NCI-H748 treated with DMSO at 0.1 percent for 48 hours (cell line): ENCODE measurements at regions not wholly inside any gene's neighbourhood (a gene's known extent, or its start where the extent isn't known, plus 50 kb on each side); places are given as distances from the start of the nearest gene placed in this dataset.
A peak's percentile ranks its signal among the peaks of the same experiment; 100 is the strongest.
"Not testable (repeated sequence)": the region's sequence is repeated elsewhere in the genome, so short reads cannot be mapped to it uniquely, and the experiment has no call there.

ENCODE experiments used
- DNase-seq: peaks from one replicate; lab custom pipeline; 2025; lab: John Stamatoyannopoulos, UW

GRCh38 chrX:117843749-117844148 lies 272.9 kb downstream of the KLHL13 start:
- DNase-seq, result no peak

- no peak for DNase-seq
Observed at GRCh38 chrX:117840645-117841044, 276.0 kb downstream of the KLHL13 start.

GRCh38 chrX:117839544-117839943 lies 277.1 kb downstream of the KLHL13 start:
- DNase-seq, result no peak

- no peak for DNase-seq
Observed at GRCh38 chrX:117838581-117839331, 277.9 kb downstream of the KLHL13 start.

- DNase-seq, result no peak
Observed at GRCh38 chrX:117835034-117835433, 281.6 kb downstream of the KLHL13 start.

GRCh38 chrX:117834076-117834475 lies 282.5 kb downstream of the KLHL13 start:
- DNase-seq, result no peak

- DNase-seq, result not testable (repeated sequence)
Observed at GRCh38 chrX:117821472-117821871, 295.1 kb downstream of the KLHL13 start.

- no peak for DNase-seq
Observed at GRCh38 chrX:117808426-117808825, 308.2 kb downstream of the KLHL13 start.

- DNase-seq, result no peak
Observed at GRCh38 chrX:117803463-117803862, 313.1 kb downstream of the KLHL13 start.

- no peak for DNase-seq
Observed at GRCh38 chrX:117788339-117788738, 328.3 kb downstream of the KLHL13 start.

- DNase-seq, result no peak
Observed at GRCh38 chrX:117771384-117771783, 345.2 kb downstream of the KLHL13 start.

- no peak for DNase-seq
Observed at GRCh38 chrX:117768861-117769604, 347.6 kb downstream of the KLHL13 start.

GRCh38 chrX:117765211-117765610 lies 351.4 kb downstream of the KLHL13 start:
- DNase-seq, result no peak

- no peak for DNase-seq
Observed at GRCh38 chrX:117752745-117753144, 363.9 kb downstream of the KLHL13 start.

GRCh38 chrX:117751155-117751554 lies 365.5 kb downstream of the KLHL13 start:
- DNase-seq, result no peak

GRCh38 chrX:117744958-117745357 lies 371.7 kb downstream of the KLHL13 start:
- no peak for DNase-seq

- DNase-seq, result peak; percentile 2
Observed at GRCh38 chrX:117743469-117744251, 372.9 kb downstream of the KLHL13 start.

GRCh38 chrX:117713411-117713810 lies 403.2 kb downstream of the KLHL13 start:
- no peak for DNase-seq

- no peak for DNase-seq
Observed at GRCh38 chrX:117711782-117712181, 404.8 kb downstream of the KLHL13 start.

GRCh38 chrX:117707948-117708743 lies 408.5 kb downstream of the KLHL13 start:
- DNase-seq, result no peak

GRCh38 chrX:117701050-117701449 lies 415.6 kb downstream of the KLHL13 start:
- no peak for DNase-seq

GRCh38 chrX:117689956-117690355 lies 426.7 kb downstream of the KLHL13 start:
- no peak for DNase-seq
